CD1c-positive myeloid dendritic cell (primary cell): ENCODE measurements at regions not wholly inside any gene's neighbourhood (a gene's known extent, or its start where the extent isn't known, plus 50 kb on each side); places are given as distances from the start of the nearest gene placed in this dataset.

Experiments
- DNase-seq: peaks from one replicate; pipeline ENCODE4 v3.0.0-alpha.2; 2016; ENCODE audit errors: extremely low spot score

- no peak for DNase-seq
These were observed 446.2 kb upstream of the SLC14A2 start for GRCh38 chr18:45168866-45169600.

GRCh38 chr18:45169610-45170009, 445.7 kb upstream of the SLC14A2 start:
- DNase-seq = no peak

- no peak for DNase-seq
These were observed 443.5 kb upstream of the SLC14A2 start for GRCh38 chr18:45171679-45172191.

- no peak for DNase-seq
These were observed 441.9 kb upstream of the SLC14A2 start for GRCh38 chr18:45173327-45173726.

- no peak for DNase-seq
These were observed 441.3 kb upstream of the SLC14A2 start for GRCh38 chr18:45173799-45174519.

- DNase-seq = no peak
These were observed 440.6 kb upstream of the SLC14A2 start for GRCh38 chr18:45174629-45175136.

GRCh38 chr18:45175511-45175910, 439.8 kb upstream of the SLC14A2 start:
- no peak for DNase-seq

- no peak for DNase-seq
These were observed 428.4 kb upstream of the SLC14A2 start for GRCh38 chr18:45186832-45187231.

GRCh38 chr18:45191795-45192194, 423.5 kb upstream of the SLC14A2 start:
- DNase-seq = no peak

- no peak for DNase-seq
These were observed 417.7 kb upstream of the SLC14A2 start for GRCh38 chr18:45197526-45197970.

- DNase-seq = no peak
These were observed 416.8 kb upstream of the SLC14A2 start for GRCh38 chr18:45198526-45198925.

GRCh38 chr18:45201029-45201428, 414.2 kb upstream of the SLC14A2 start:
- DNase-seq = no peak

- DNase-seq = no peak
These were observed 413.8 kb upstream of the SLC14A2 start for GRCh38 chr18:45201489-45201888.

- DNase-seq = no peak
These were observed 413.2 kb upstream of the SLC14A2 start for GRCh38 chr18:45202061-45202460.

GRCh38 chr18:45203677-45204076, 411.6 kb upstream of the SLC14A2 start:
- no peak for DNase-seq

- no peak for DNase-seq
These were observed 407.9 kb upstream of the SLC14A2 start for GRCh38 chr18:45207328-45207727.

- DNase-seq = no peak
These were observed 407.1 kb upstream of the SLC14A2 start for GRCh38 chr18:45208164-45208563.

- peak; percentile 85 for DNase-seq
These were observed 402.9 kb upstream of the SLC14A2 start for GRCh38 chr18:45212181-45213039.

- no peak for DNase-seq
These were observed 402.3 kb upstream of the SLC14A2 start for GRCh38 chr18:45213040-45213333.

- DNase-seq = no peak
These were observed 396.8 kb upstream of the SLC14A2 start for GRCh38 chr18:45218436-45218835.

GRCh38 chr18:45221363-45221762, 393.9 kb upstream of the SLC14A2 start:
- DNase-seq = no peak

- DNase-seq = no peak
These were observed 393.1 kb upstream of the SLC14A2 start for GRCh38 chr18:45222180-45222579.
